Erythroblast (primary cell): ENCODE measurements at regions not wholly inside any gene's neighbourhood (a gene's known extent, or its start where the extent isn't known, plus 50 kb on each side); places are given as distances from the start of the nearest gene placed in this dataset.

Experiments
- DNase-seq, 2 experiments: peaks; one replicate each; lab custom pipeline; 2025; lab: John Stamatoyannopoulos, UW
- GATA1 ChIP-seq: IDR thresholded peaks from 2 replicates; pipeline ENCODE4 v1.6.1; 2011; ENCODE audit warnings: low read depth, mild to moderate bottlenecking, control low read depth, low read length, moderate library complexity
- POLR2A ChIP-seq: IDR thresholded peaks from 2 replicates; pipeline ENCODE4 v1.6.1; 2011; ENCODE audit warnings: mild to moderate bottlenecking, low read length

DNA sequence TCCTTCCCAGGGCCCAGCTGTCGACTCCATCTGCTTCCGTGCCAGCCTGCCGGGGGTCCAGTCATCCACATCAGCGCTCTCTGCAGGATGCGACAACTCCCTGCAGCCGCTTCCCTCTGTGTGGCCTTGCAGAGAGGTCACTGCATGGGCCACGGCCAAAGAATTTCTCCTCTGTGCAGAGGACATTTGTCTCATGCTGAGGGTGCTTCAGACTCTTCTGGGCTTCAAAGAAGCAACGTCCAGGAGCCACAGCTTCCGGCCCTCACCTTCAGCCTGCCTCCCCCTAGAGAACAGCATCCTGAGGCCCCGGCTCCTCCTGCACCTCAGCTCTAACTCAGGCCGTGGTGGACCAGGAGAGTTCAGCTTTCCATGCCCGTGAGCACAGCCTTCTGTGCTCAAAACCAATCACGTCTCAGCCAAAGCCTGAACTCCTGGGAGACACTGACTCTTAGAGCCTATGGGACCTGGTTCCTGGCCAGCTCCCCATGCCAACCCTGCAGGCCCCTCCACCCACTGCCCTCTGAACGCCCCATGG, 258.9 kb downstream of the BRD1 start:
- no peak for TF ChIP-seq POLR2A
- no peak for TF ChIP-seq GATA1

DNA sequence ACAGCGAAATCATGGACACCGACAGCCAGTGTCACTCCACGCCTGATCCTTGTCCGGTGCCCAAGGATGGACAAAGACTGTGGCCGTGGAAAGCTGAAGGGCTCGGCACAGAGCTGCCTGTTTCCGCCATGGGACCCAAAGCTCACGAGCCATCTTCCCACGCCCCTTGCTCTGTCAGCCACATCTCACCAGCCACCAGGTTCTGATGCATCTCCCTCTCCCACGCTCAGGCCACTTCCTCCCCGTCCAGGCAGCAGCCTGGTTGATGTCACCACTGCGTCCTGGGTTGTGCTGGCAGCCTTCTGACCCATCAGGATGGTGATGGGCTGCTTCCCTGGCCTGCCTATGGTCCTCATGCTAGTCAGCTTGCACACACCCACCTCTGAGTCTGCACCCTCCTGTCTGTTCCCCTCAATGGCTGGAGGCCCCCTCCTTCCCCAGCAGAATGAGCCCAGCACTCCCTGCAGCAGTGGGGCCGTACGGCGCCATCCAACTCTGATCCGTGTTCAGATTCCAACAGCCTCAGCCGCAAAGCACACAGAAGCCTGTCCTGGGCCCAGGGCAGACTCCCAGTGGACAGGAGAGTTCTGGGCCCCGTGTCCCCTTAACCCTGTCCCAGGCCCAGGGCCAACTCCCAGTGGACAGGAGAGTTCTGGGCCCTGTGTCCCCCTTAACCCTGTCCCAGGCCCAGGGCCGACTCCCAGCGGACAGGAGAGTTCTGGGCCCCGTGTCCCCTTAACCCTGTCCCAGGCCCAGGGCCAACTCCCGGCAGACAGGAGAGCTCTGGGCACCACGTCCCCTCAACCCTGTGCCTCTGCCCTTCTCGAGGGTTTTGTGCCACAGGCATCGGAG, 259.5 kb downstream of the BRD1 start:
- DNase-seq = no peak
- TF ChIP-seq POLR2A (no peak), GATA1 (no peak)

More for the DNA sequence above, 258.9 kb downstream of the BRD1 start:
- DNase-seq = no peak

DNA sequence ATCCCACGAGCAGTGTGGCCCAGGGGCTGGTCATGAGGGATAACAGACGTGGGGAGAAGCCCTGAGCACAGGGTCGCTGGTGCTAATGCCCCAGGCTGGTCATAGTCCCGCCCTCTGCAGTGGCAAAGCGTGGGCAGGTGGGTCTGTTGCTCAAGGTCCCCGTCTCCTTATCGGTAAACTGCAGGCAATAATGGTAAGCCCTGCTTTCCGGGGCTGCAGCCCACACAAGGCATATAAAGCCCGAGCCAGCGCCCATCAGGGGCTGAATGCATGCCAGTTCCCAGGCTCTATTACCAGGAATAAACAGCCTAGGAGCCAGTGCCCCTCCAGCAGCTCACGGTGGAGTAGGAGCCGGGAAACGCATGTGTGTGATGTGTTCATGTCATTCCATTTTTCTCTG, 261.0 kb downstream of the BRD1 start:
- no peak for TF ChIP-seq GATA1
- TF ChIP-seq POLR2A = no peak
- no peak for DNase-seq

DNA sequence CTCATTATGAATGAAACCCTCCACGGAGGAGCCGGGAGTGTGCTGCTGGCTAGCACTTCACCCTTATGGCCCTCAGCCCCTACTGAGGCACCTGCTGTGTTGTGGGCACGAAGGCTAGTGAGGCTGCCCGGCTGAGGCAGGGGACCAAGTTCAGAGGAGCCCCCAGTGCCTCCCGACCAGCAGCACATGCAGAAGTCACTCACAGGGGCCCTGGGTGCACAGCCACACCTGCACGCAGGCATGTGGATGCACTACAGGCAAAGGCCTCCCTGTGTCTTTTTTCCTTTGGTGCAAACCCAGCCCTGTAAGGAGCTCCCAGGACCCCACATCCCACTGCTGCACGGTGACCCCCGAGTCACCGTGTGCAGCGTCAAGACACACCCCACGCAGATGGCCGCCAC, 261.5 kb downstream of the BRD1 start:
- TF ChIP-seq POLR2A (no peak), GATA1 (no peak)
- no peak for DNase-seq

DNA sequence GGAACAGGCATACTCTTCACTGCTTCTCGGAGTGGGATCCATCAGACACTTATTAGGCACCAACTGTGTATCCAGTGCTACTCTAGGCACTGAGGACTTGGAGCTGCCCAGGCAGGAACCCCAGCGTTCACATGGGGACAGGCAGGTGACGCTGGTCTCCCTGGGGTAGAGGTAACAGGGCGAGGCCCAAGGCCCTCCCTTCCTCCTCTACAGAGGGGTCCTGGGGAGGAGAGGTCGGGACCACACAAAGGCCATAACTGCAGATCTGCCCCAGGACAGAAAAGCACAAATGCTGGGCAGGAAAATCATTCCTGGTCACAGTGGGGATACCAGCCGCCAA, 262.2 kb downstream of the BRD1 start:
- DNase-seq = no peak
- TF ChIP-seq GATA1 = no peak
- TF ChIP-seq POLR2A = no peak

DNA sequence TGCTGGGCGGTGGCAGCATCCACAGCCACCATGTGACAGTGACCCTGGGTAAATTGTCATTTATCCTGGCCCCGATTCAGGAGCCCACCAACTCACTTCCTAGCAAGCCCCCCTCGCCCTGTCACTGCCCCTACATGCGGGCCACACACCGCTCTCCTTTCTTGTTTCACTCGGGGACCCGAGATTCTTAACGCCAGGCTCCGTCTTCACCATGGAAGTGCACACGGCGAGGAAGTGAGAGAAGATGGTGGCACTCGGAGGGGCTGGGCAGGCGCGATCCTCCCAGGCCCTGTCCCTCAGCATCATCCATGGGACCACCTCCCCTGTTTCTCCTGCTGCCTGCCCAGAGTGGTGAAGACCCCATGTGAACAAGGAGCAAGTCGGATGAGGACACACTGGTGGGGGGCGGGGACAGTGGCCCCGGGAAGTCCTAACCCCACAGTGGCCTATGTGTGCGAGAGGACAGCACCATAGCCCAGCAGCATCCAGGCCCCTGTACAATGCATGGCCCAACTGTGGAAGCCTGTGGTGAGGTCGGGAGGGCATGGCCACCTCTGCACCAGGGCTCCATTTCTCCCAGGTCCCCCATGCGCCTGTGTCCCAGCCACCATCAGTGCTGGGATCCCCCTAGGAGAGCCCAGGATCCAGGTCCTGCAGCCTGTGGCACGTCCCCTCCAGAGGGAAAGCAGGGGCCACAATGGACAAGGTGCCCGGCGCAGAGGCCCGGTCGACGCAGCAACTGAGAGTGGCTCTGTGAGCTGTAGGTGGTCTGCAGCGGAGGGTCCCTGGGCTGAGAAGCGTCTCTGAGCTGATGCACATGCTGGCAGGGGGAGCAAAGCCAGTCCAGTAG, 262.8 kb downstream of the BRD1 start:
- TF ChIP-seq POLR2A (no peak), GATA1 (no peak)
- DNase-seq = no peak

DNA sequence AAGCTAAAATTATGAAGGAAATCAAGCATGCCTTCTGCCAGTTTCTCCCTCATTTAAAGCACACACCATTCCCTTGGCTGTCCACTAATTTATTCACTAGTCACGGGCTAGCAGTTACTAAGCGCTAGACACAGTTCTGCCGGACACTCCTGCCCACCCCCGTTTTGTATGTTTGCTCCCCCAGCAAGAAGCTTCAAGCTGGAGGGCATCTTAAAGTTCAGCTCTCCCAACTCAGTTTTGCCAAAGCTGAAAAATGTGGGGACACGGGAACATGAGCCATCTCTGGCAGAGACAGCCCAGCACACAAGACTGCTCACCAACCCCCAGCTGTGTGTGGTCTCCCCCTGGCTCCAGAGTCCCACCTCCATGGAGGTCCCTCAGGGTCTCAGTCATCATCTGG, 263.6 kb downstream of the BRD1 start:
- no peak for TF ChIP-seq POLR2A
- no peak for TF ChIP-seq GATA1
- DNase-seq = no peak

DNA sequence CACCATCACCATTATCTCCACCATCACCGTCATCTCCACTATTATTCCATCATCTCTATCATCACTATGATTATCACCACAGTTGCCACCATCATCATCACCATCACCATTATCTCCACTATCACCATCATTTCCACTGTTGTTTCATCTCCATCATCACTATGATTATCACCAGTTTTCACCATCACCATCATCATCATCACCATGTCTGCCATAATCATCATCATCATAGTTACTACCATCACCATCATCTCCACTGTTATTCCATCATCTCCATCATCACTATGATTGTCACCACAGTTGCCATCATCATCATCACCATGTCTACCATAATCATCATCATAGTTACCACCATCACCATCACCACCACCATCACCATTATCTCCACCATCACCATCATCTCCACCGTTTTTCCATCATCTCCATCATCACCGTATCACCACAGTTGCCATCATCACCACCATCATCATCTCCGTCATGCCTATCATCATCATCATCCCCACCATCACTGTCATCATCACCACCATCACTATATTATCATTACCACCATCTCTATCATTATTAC, 264.9 kb downstream of the BRD1 start:
- TF ChIP-seq GATA1 (no peak), POLR2A (no peak)
- no peak for DNase-seq

DNA sequence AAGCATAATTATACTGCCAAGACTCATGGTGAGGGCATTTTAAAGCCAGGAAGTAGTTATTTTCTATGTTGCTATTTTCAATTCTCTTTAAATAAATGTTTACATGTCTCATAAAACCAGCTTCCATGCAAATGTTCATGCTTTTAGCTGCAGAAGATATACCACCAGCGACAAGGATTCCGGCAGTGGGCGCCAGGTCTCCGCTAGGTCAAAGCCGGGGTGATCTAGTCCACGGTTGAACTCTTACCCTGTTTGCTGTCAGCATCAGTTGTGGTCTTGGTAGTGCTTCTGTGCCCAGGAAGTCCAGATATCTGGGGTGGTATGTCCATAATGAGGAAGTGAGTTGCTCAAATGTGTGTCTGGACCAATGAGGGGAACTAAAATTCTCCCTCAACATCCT, 265.7 kb downstream of the BRD1 start:
- no peak for TF ChIP-seq GATA1
- no peak for TF ChIP-seq POLR2A
- DNase-seq = no peak

DNA sequence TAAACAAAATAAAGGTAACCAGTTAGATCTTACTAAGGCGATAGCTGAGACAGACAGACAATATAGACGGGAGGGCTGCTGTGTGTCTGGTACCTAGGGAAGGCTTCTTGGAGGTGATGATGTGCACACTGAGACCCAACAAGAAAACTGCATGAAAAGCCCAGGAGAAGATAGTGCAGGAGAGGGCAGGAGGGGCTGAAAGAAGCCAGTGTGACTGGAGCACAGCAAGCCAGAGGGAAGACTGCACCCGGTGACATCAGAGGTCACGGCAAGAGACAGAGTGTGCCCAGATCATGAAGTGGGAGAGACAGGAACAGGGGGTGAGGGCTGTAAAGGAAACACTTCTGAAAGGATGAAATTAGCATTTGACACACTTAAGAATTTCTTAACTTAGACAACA, 266.3 kb downstream of the BRD1 start:
- DNase-seq = no peak
- no peak for TF ChIP-seq POLR2A
- TF ChIP-seq GATA1 = no peak

DNA sequence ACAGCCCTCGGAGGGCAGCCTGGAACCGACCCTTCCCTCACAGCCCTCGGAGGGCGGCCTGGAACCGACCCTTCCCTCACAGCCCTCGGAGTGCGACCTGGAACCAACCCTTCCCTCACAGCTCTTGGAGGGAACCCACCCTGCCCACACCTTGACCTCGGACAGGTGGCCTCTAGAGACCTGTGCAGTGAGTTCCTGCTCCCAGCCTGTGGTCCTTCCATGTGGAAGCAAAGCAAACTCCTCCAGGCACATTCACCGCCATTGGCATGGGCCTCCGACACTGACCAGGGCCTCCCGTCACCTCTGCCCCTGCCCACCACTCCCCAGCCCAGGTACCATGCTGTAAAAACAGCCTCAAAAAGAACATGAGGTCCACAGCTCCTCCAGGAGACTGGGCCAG, 272.1 kb downstream of the BRD1 start:
- DNase-seq = no peak
- no peak for TF ChIP-seq POLR2A
- no peak for TF ChIP-seq GATA1

DNA sequence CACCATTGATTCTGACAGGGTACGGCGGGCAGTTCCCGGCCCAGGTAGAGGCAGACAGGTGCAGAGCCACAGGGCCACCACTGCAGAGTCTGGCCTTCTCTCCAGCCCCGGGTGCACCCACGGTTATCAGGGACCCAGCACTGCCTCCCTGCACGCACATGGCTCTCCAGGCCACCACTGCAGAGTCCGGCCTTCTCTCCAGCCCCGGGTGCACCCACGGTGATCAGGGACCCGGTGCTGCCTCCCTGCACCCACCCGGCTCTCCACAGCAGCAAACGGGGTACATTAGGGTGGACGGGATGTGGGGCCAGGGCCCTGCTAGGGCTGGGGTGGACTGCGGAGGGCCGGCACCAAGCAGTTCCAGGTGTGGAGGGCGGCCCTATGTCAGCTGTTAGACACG, 272.9 kb downstream of the BRD1 start:
- no peak for DNase-seq

DNA sequence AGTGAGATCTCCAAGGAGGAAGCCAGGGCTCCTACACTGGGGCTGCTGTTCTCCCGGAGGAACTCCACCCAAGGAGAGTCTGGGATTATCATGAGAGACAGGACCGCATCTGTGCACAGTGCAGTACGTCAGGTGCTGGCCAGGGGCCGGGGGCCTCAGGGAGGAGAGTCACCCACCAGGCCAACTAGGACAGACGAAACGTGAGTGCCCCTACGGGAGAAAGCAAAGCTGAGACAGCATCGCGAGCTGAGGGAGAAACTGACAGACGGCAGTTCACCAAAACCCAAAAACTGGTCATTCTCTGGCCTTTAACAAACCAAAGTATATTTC, 273.4 kb downstream of the BRD1 start:
- DNase-seq = no peak

More for the DNA sequence above, 272.9 kb downstream of the BRD1 start:
- no peak for TF ChIP-seq POLR2A
- no peak for TF ChIP-seq GATA1

DNA sequence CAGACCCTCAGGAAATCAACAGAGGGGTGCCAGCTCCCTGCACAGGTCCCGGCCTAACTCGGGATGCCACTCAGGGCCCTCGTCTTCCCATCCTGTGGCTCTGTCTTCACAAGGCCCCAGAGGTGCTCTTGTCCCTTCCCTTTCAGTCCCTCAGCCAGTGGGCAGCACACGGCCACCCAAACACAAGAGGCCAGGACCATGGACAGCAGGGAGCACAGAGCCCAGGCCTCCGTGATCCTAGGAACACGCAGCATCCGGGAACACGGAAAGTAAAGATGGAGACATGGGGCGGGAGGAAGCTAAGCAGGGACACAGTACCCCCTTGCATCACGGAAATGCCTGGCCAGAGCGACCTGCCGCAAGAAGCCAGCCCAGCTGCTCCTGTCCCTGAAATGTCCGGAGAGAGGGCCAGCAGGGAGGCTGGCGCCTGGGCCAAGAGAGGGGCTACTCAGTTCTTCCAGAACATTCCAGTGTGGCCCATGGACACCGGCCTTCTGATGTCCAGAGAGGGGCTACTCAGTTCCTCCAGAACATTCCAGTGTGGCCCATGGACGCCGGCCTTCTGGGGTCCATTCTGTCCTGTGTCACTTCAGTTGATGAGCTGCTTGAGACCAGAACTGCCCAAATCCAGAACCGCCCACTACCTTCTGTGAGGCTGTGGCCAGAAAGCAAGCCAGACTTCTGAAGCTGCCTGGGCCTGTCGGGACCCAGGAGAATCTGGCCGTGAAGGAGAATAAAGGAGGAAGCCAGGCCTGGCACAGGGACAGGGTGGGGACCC, 274.0 kb downstream of the BRD1 start:
- TF ChIP-seq GATA1 = no peak
- no peak for TF ChIP-seq POLR2A
- no peak for DNase-seq

More for the DNA sequence above, 273.4 kb downstream of the BRD1 start:
- TF ChIP-seq GATA1 (no peak), POLR2A (no peak)

DNA sequence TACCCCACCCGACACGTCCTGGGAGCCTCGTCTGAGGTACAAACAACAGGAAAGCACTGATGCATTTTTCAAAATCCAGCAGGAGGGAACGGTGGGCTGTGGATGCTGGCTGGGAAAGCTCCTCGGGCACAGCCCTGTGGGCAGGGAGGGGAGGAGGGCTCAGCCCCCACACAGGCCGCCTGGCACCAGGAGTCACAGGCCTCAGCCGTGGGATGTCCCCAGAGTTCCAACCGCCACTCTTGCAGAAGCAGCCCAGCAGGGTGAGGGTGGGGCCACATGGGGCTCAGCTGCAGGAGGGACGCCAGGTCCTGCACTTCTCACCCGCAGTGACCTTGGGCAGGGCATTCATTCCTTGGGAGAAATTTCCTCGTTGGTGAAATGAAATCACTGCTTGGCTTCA, 274.6 kb downstream of the BRD1 start:
- no peak for DNase-seq
- TF ChIP-seq POLR2A (no peak), GATA1 (no peak)
